ENCODE measurements at regions not wholly inside any gene's neighbourhood (a gene's known extent, or its start where the extent isn't known, plus 50 kb on each side); places are given as distances from the start of the nearest gene placed in this dataset.
"Not testable (repeated sequence)": the region's sequence is repeated elsewhere in the genome, so short reads cannot be mapped to it uniquely, and the experiment has no call there.

DNA sequence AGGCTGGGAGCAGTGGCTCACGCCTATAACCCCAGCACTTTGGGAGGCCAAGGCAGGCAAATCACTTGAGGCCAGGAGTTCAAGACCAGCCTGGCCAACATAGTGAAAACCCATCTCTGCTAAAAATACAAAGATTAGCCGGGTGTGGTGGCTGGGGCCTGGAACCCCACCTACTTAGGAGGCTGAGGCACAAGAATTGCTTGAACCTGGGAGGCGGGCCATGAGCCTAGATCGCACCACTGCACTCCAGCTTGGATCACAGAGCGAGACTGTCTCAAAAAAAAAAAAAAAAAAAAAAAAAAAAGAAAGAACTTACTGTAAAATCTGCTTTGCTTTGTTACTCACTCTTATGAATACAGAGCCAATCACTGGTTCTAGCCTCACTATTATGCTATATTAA, 166.4 kb upstream of the TMCC3 start:
- DNase-seq: not testable (repeated sequence)

DNA sequence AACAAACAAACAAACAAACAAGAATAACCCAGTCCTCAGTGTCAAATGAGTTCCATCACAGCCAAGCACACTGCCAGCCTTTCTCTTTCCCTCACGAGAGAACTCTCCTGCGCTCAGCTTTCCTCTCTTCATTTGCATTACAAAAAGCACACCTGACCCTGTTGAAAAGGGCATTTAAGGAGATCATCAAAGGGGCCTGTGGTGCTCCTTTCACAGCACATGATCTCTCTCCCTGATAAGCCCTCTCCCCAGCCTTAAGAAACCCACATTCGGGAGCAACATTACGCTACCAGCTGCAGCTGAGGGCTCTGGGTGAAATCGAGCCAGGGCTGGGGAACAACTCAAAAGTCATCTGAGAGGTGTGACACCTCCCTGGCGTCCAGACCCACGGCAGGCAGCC, 165.6 kb upstream of the TMCC3 start:
- no peak for DNase-seq

DNA sequence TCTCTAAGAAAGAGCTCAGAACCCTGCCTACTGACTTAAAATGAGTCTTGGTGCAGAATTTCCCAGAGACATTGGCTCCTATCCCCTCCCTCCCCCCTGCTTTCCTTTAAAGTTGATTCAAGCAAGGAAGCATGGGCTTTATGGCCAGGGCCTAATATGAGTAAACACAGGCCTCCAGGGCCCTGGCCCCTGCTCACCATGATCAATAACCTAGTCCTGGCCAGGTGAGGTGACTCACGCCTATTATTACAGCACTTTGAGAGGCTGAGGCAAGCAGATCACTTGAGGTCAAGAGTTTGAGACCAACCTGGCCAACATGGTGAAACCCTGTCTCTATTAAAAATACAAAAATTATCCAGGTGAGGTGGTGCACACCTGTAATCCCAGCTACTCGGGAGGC, 165.1 kb upstream of the TMCC3 start:
- DNase-seq: no peak

- no peak for DNase-seq
Measured at GRCh38 chr12:94813314-94813713, 163.0 kb upstream of the TMCC3 start.

DNA sequence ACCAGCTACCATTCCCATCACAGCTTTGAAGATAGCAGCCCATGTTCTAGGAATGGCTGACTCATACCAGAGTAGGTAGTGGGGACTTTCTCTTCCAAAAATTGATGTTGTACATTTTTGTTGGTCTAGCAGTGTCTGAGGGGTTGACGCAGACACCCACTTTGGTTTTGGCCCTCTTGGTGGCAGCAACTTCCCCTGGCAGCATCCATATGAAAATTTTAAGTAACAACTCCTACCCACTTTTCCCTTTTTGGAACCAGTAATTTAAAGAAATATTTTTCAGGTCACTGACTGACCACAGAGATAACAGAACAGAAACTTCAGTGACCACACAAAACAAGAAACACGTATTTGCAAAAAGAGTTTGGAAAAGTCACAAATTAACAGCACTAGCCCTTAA, 162.0 kb upstream of the TMCC3 start:
- DNase-seq: no peak

GRCh38 chr12:94811611-94812010, 161.3 kb upstream of the TMCC3 start:
- no peak for DNase-seq

DNA sequence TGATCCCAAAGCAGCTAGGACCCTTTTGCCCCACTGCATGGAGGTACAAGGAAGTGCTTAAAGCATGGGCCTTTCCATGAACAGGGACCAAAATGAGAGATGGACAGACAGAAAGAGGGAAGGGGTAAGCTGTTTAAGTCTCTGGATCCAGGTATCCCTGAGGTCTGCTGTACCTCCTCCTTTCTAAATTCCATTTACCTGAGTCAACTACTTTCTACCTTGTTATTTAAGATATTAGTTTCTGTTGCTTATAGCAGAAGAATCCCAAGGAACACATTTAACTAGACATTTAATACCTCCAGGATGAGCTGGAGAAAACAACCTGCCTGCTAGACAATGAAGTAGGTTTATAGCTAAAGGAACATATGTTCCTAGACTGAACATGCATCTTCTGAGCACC, 157.6 kb upstream of the TMCC3 start:
- no peak for DNase-seq

DNA sequence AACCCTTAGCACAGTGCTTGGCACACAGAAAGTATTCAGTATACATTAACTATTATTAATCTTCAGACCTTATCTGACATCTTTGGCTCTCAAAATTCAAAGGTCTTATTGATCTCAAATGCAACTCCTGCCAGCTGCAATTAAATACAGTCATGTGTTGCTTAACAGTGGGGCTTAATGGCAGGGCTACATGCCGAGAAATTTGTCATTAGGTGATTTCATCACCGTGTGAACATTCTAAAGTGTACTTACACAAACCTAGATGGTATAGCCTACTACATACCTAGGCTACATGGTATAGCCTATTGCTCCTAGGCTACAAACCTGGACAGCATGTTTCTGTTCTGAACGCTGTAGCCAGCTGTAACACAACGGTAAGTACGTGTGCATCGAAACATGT, 156.3 kb upstream of the TMCC3 start:
- DNase-seq: no peak

DNA sequence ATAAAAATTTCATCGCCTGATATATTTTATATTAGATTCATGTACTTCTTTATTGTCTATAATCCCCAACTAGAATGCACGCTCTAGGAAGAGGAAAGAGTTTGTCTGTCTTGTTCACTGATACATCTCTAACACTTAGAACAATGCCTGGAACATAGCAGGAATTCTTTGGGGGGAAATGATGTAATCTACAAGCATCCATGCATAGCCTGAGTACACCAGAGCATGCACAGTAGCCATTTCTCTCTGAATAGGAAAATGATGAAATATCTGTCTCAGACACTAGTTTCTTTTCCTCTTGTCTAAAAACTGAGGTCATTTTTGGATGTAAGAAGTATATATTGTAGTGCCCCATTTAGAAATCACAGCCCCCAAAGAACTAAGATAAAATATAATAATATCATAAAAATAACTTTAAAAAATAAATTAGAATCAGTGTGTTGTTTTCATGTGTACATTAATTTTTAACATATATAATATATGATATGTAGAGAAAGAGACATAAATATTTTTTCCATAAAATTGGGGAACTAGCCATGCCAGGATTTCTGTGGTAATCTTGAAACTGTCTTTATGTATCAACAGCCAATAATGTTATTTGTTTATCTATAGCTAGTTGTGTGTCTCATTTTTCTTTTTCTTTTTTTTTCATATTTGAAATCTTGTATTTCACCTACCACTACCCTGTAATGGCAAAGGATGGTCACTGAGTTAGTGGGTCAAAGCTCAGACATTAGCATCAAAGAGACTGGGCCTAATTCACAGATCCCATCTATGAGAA, 155.6 kb upstream of the TMCC3 start:
- peak in 1 of 58 donors; percentile 13 for DNase-seq

DNA sequence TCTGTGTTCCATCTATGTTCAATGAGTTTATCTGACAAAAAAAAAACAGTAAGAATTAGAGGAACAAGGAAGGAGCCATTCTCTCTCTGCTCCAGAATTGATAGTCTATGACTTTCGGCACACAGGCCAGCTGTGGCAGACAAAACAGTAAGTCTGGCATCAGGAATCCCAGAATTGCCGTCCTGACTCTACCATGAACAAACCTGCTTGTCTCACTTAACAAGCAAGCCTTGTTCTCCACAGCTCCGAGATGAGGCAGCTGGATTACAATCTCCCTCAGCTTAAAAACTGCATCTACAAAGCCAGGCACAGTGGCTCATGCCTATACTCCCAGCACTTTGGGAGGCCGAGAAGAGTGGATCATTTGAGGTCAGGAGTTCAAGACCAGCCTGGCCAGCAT, 153.6 kb upstream of the TMCC3 start:
- peak in 10 of 58 donors; percentile 2 to 47 (median 18) for DNase-seq

GRCh38 chr12:94802796-94803195, 152.4 kb upstream of the TMCC3 start:
- no peak for DNase-seq

GRCh38 chr12:94801745-94802144, 151.4 kb upstream of the TMCC3 start:
- DNase-seq: no peak

GRCh38 chr12:94799136-94799535, 148.8 kb upstream of the TMCC3 start:
- DNase-seq: no peak

DNA sequence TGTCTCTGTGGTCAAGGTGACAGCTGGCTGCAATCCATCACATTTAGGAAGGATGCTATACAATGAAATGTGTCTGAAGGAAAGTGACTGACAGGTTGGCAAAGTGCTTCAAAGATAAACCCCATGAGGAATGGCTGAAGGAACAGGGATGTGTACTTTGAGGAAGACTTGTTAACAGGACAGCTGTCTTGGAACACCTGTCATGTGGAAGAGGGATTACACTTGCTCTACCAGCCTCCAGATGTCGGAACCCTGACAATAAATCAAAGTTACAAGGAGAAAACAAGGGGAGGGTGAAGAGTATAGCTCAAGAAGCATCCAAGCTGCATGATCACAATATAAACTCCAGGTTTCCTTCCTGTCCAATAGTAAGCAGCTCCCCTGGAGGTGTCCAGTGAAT, 147.8 kb upstream of the TMCC3 start:
- no peak for DNase-seq

DNA sequence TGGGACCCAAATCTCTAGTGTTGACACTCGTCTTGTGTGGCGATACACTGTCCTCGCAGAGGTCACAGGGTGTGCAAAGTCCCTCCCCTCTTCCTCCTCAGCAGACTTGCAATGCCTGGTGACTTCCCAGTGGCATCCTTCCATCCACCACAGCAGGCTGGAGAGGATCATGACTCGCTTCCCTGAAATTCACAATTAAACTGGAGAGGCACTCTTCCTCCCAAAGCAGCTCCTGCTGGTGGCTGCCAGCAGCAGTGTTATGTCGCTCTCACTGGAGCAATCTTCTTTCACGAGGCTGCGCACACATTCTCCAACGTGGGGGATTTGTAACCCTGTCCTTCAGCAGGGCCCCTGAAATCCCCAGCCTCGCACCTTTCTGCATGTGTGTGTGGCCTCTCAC, 145.2 kb upstream of the TMCC3 start:
- no peak for DNase-seq

DNA sequence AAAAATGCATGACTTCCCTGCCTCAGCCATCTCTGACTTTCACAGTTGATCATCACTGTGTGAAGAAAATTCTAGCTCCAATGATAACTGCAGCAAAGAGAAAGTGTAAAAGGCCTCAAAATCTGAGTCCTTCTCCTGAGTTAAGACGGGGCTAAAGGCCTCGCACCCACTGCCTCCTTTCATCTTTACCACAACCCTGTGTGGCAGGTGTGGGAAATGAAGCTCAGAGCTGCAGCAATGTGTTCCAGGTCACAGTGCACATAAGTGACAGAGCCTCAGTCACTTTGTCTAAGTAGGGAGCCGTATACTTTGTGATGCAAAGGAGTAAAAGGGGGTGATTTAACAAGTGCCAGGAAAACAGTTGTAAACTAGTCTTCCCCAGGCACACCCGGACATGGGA, 144.7 kb upstream of the TMCC3 start:
- no peak for DNase-seq

- no peak for DNase-seq
Measured at GRCh38 chr12:94793191-94793595, 142.8 kb upstream of the TMCC3 start.

DNA sequence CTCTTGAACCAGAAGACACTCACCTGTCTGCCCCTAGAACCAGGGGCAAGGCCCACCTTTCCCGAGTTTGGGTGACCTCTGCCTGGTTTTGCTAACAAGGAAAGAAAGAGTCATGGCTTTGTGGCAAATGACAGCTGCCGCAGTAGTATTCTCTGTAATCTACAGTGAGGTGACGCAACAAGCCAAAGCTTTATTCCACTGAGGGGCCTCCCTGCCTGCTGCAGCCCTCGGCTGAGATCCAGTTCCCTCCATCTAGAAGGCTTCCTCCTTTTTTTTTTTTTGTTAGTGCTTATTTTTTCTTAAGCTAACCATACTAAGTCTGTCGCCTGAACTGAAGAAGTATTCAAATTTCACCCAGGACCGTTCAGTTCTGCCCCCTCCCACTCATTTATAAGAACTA, 142.3 kb upstream of the TMCC3 start:
- no peak for DNase-seq

GRCh38 chr12:94791933-94792332, 141.6 kb upstream of the TMCC3 start:
- DNase-seq: no peak

DNA sequence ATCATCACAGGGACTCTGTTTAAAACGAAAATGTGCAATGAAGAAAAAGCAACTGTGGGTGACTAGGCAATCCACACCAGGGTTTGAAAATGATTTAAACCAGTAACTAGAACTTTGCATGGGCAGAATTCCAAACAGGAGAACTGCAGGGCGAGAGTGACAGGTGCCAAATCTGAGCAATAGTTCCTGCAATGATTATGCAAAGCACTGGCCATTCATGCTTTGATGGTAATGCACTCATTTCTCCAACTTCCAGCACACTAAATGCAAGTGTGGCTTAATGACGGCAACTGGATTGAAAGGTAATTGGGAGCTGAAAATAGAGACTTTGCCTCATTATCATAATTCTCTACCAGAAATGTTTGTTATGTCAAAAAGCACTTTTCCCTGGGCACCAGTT, 140.5 kb upstream of the TMCC3 start:
- no peak for DNase-seq

GRCh38 chr12:94790370-94790769, 140.0 kb upstream of the TMCC3 start:
- no peak for DNase-seq

GRCh38 chr12:94789510-94790225, 139.3 kb upstream of the TMCC3 start:
- no peak for DNase-seq

- no peak for DNase-seq
Measured at GRCh38 chr12:94788298-94788697, 137.9 kb upstream of the TMCC3 start.
